OCI-LY1 (cell line): ENCODE measurements at regions not wholly inside any gene's neighbourhood (a gene's known extent, or its start where the extent isn't known, plus 50 kb on each side); places are given as distances from the start of the nearest gene placed in this dataset.

ENCODE experiments used
- H2AFZ ChIP-seq: fragments of 200-600 bp; sonication (generic), shearing (Covaris generic); 2 replicates; pipeline ENCODE4 v1.6.0; 2014; ENCODE audit warnings: antibody characterized with exemption, mild to moderate bottlenecking, low read length
- H3F3A ChIP-seq: fragments of 200-600 bp; sonication (generic), shearing (Covaris generic); 2 replicates; pipeline ENCODE4 v1.6.0; 2014; ENCODE audit warnings: mild to moderate bottlenecking, antibody characterized with exemption, low read length, moderate library complexity; ENCODE audit not compliant: insufficient read depth
- H3K27ac ChIP-seq: fragments of 200-600 bp; sonication (generic); 2 replicates; pipeline ENCODE4 v1.5.1; 2014; ENCODE audit warnings: low read length, mixed run types, mild to moderate bottlenecking, low read depth; ENCODE audit not compliant: poor library complexity, severe bottlenecking
- H3K27me3 ChIP-seq: fragments of 200-600 bp; sonication (generic); 2 replicates; pipeline ENCODE4 v1.6.0; 2014; ENCODE audit warnings: antibody characterized with exemption, mild to moderate bottlenecking, low read length, moderate library complexity; ENCODE audit not compliant: insufficient read depth
- H3K36me3 ChIP-seq: fragments of 200-600 bp; sonication (generic); 2 replicates; pipeline ENCODE4 v1.6.1; 2014; ENCODE audit warnings: mild to moderate bottlenecking, antibody characterized with exemption, low read length, moderate library complexity, mixed read lengths; ENCODE audit not compliant: insufficient read depth
- H3K4me1 ChIP-seq: fragments of 200-600 bp; sonication (generic); 2 replicates; pipeline ENCODE4 v1.5.1; 2014; ENCODE audit warnings: mild to moderate bottlenecking, low read length, moderate library complexity; ENCODE audit not compliant: insufficient read depth, severe bottlenecking
- H3K4me2 ChIP-seq: fragments of 200-600 bp; sonication (generic), shearing (Covaris generic); 2 replicates; pipeline ENCODE4 v1.6.1; 2014; ENCODE audit warnings: low read length
- H3K4me3 ChIP-seq: fragments of 200-600 bp; sonication (generic); 2 replicates; pipeline ENCODE4 v1.5.1; 2014; ENCODE audit warnings: low read length, low read depth, mild to moderate bottlenecking, mixed read lengths; ENCODE audit not compliant: poor library complexity, severe bottlenecking
- H3K79me2 ChIP-seq: fragments of 200-600 bp; shearing (Covaris generic); 2 replicates; pipeline ENCODE4 v1.6.1; 2016; ENCODE audit warnings: mixed run types, low read length, mixed read lengths; ENCODE audit not compliant: insufficient read depth
- H3K9ac ChIP-seq: fragments of 200-600 bp; sonication (generic), shearing (Covaris generic); 2 replicates; pipeline ENCODE4 v1.6.1; 2014; ENCODE audit warnings: mild to moderate bottlenecking, low read length, mixed read lengths
- H3K9me2 ChIP-seq: fragments of 200-600 bp; sonication (generic), shearing (Covaris generic); 2 replicates; pipeline ENCODE4 v1.6.1; 2014; ENCODE audit warnings: low read depth, mild to moderate bottlenecking, low read length, mixed read lengths
- H3K9me3 ChIP-seq: fragments of 200-600 bp; shearing (Covaris generic); 2 replicates; pipeline ENCODE4 v1.6.1; 2014; ENCODE audit warnings: low read length, mixed read lengths
- H4K20me1 ChIP-seq: fragments of 200-600 bp; sonication (generic), shearing (Covaris generic); 2 replicates; pipeline ENCODE4 v1.6.0; 2016; ENCODE audit warnings: mild to moderate bottlenecking, low read length; ENCODE audit not compliant: insufficient read depth
- EZH2 ChIP-seq: fragments of 200-600 bp; sonication (generic), shearing (Covaris generic); IDR thresholded peaks from 2 replicates; pipeline ENCODE4 v1.8.0; 2017; ENCODE audit warnings: borderline replicate concordance, mixed run types, mild to moderate bottlenecking, antibody characterized with exemption, low read length, moderate library complexity, mixed read lengths
- TF ChIP-seq, protein P1 (sequence below): fragments of 200-600 bp; sonication (generic), shearing (Covaris generic); IDR thresholded peaks from 2 replicates; pipeline ENCODE4 v1.5.1; 2017; ENCODE audit warnings: mild to moderate bottlenecking, antibody characterized with exemption, low read length, moderate library complexity, mixed read lengths

GRCh38 chr3:194251007-194251406, 100.1 kb downstream of the CPN2 start:
- Histone ChIP-seq H3K9me3 (no peaks in the 10 kb centered on the region), H3K4me3 (no peak overlapping the region), H2AFZ (no peak overlapping the region), H3K36me3 (no peaks in the 10 kb centered on the region), H3K27me3 (peaks cover 7% of the 10 kb centered on the region; the same call in 1 of the 2 replicates), H3K9ac (no peak overlapping the region), H3K4me2 (no peak overlapping the region), H3K9me2 (no peaks in the 10 kb centered on the region), H3K4me1 (peaks cover 5% of the 10 kb centered on the region), H3K79me2 (no peaks in the 10 kb centered on the region), H3F3A (no peaks in the 10 kb centered on the region), H4K20me1 (no peaks in the 10 kb centered on the region), H3K27ac (no peak overlapping the region)
- TF ChIP-seq, protein P1, sequence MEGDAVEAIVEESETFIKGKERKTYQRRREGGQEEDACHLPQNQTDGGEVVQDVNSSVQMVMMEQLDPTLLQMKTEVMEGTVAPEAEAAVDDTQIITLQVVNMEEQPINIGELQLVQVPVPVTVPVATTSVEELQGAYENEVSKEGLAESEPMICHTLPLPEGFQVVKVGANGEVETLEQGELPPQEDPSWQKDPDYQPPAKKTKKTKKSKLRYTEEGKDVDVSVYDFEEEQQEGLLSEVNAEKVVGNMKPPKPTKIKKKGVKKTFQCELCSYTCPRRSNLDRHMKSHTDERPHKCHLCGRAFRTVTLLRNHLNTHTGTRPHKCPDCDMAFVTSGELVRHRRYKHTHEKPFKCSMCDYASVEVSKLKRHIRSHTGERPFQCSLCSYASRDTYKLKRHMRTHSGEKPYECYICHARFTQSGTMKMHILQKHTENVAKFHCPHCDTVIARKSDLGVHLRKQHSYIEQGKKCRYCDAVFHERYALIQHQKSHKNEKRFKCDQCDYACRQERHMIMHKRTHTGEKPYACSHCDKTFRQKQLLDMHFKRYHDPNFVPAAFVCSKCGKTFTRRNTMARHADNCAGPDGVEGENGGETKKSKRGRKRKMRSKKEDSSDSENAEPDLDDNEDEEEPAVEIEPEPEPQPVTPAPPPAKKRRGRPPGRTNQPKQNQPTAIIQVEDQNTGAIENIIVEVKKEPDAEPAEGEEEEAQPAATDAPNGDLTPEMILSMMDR: no peak
- no peak for TF ChIP-seq EZH2

GRCh38 chr3:194251461-194251860, 99.7 kb downstream of the CPN2 start:
- Histone ChIP-seq H3F3A (no peaks in the 10 kb centered on the region), H3K27me3 (peaks cover 7% of the 10 kb centered on the region; the same call in 1 of the 2 replicates), H3K4me2 (no peak overlapping the region), H3K79me2 (no peaks in the 10 kb centered on the region), H3K27ac (no peak overlapping the region), H3K9me2 (no peaks in the 10 kb centered on the region), H3K9ac (no peak overlapping the region), H3K9me3 (no peaks in the 10 kb centered on the region), H3K4me3 (no peak overlapping the region), H3K36me3 (no peaks in the 10 kb centered on the region), H4K20me1 (no peaks in the 10 kb centered on the region), H2AFZ (no peak overlapping the region), H3K4me1 (peaks cover 5% of the 10 kb centered on the region)
- TF ChIP-seq, protein P1: no peak
- TF ChIP-seq EZH2: no peak

DNA sequence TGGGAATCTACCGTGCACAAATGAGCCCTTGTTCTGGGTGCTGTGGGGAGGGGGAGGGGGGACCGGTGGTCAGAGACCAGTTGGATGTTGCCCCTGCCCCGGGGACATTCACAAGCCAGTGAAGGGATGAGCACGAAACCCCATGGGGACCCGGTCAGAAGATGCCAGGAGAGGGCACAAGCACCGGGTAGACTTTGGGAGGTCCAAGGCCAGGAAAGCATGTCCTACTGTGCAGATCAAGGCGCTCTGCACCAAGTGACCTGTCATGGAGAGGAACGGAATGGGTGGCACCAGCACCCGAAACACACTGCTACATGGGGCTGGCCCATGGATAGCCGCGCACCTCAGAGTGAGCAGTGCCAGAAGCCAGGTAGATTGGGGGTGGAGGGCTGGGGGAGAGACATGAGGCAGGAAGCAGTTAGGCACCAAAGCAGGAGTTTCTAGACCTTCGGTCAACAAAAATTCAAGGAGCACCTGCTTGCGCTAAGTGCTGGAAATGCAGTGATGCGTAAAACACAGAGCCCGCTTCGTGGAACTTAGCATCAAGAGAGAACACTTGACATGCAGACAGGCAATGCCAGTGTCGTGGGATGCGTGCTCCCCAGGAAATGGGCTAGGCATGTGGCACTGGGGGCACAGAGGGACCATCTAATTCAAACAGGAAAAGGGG, 99.1 kb downstream of the CPN2 start:
- Histone ChIP-seq H3K9ac (no peak overlapping the region), H4K20me1 (no peaks in the 10 kb centered on the region), H3K79me2 (no peaks in the 10 kb centered on the region), H3K36me3 (no peaks in the 10 kb centered on the region), H3K9me2 (no peaks in the 10 kb centered on the region), H2AFZ (no peak overlapping the region), H3K4me2 (no peak overlapping the region), H3K27me3 (peaks cover 7% of the 10 kb centered on the region; the same call in 1 of the 2 replicates), H3K4me3 (no peak overlapping the region), H3K9me3 (no peaks in the 10 kb centered on the region), H3K27ac (no peak overlapping the region), H3K4me1 (peaks cover 5% of the 10 kb centered on the region), H3F3A (no peaks in the 10 kb centered on the region)
- TF ChIP-seq, protein P1: no peak
- TF ChIP-seq EZH2: no peak
